Fibroblast of villous mesenchyme (primary cell): ENCODE measurements at regions not wholly inside any gene's neighbourhood (a gene's known extent, or its start where the extent isn't known, plus 50 kb on each side); places are given as distances from the start of the nearest gene placed in this dataset.

Experiments used
- DNase-seq: peaks from one replicate; pipeline ENCODE4 v3.0.0-alpha.2; 2010; ENCODE audit warnings: low read depth
- H3K4me3 ChIP-seq: 2 replicates; pipeline ENCODE4 v1.5.1; 2011; ENCODE audit warnings: low read depth, mild to moderate bottlenecking, low read length
- TF ChIP-seq, protein P1 (sequence below): IDR thresholded peaks from 2 replicates; pipeline ENCODE4 v1.5.1; 2012; ENCODE audit warnings: low read depth, mild to moderate bottlenecking, low read length; ENCODE audit not compliant: insufficient read depth

DNA sequence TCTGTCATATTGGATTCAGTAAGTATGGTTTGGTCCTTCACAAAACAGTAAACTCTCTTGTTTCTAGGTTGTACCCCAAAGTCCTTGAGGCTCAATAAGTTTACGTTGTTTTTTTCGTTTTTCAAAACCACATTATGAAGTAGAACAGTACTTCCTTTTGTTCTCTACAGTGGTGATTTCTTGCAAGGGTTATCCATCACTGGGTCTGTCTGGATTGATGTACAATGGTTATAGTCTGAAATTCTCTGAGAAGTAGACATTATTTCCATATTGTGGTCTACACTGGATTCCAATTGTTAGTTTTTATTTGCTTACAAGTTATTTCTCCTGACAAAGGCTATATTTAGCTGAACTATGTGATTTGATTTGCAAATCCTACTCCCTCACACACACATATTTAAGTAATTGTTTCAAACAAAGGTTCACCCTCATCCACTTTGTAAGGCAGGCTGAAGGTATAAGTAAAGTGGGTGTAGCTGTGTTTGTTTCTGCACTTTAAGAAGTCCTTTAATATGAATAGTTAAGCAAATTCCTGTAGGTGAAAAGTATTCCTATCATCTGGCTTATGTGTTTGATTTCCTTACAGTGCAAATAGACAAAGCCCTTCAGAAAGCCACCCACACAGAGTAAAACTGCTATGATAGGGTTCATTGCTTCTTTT is 64.2 kb upstream of the MME start:
- H3K4me3 ChIP-seq = no peak overlapping the region
- DNase-seq = no peak
- TF ChIP-seq, protein P1, sequence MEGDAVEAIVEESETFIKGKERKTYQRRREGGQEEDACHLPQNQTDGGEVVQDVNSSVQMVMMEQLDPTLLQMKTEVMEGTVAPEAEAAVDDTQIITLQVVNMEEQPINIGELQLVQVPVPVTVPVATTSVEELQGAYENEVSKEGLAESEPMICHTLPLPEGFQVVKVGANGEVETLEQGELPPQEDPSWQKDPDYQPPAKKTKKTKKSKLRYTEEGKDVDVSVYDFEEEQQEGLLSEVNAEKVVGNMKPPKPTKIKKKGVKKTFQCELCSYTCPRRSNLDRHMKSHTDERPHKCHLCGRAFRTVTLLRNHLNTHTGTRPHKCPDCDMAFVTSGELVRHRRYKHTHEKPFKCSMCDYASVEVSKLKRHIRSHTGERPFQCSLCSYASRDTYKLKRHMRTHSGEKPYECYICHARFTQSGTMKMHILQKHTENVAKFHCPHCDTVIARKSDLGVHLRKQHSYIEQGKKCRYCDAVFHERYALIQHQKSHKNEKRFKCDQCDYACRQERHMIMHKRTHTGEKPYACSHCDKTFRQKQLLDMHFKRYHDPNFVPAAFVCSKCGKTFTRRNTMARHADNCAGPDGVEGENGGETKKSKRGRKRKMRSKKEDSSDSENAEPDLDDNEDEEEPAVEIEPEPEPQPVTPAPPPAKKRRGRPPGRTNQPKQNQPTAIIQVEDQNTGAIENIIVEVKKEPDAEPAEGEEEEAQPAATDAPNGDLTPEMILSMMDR = no peak

DNA sequence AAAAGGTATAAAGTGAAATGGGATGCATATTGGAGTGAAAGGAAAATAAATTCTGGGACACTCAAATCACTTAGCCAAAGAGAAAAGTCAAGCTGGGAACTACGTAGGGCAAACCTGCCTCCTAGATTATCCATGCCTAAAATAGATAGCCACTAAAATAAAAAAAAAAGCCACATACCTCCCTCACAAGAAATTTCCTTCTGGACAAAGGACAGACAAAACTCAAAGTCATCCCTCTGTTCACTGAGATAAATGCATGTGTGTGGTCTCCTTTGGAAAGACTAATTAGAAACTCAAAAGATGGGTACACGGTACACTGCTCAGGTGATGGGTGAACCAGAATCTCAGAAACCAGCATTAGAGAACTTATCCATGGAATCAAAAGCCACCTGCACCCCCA is 65.2 kb upstream of the MME start:
- TF ChIP-seq, protein P1 = no peak
- H3K4me3 ChIP-seq = no peak overlapping the region
- no peak for DNase-seq

DNA sequence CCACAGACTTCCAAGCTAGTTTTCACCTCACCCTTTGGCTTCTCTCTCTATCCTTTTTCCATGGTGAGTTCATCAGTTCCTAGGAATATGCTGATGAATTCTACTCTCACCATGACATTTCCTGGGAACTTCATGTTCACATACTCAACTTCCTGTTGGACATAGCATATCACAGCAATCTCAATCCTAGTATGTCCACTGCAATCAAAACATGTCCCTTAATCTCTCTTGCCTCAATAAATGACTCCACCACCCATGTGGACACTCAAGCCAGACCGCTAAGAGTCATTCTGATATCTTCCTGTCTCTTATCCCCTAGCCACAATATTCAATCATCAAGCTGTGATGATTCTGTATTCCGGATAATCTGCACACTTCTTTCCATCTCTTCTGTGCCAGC is 66.7 kb upstream of the MME start:
- H3K4me3 ChIP-seq = no peak overlapping the region
- no peak for DNase-seq
- TF ChIP-seq, protein P1 = no peak

DNA sequence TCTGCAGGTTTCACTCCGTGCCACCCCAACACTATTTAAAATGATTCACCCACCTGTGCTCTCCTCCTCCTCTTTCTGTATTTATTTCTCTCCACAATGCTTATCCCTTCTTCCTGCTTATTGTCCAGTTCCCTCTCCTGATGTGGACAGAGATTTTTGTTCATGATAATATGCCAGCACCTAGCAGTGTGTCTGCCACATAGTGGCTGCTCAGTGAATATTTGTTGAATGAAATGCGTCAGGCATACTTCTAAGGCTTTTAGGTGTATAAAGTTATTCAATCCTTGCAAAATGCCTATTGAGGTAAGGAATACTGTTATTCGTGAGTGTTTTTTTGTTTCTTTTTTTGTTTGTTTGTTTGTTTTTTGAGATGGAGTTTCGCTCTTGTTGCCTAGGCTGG is 67.5 kb upstream of the MME start:
- DNase-seq = no peak
- TF ChIP-seq, protein P1 = no peak
- no peak overlapping the region for H3K4me3 ChIP-seq

DNA sequence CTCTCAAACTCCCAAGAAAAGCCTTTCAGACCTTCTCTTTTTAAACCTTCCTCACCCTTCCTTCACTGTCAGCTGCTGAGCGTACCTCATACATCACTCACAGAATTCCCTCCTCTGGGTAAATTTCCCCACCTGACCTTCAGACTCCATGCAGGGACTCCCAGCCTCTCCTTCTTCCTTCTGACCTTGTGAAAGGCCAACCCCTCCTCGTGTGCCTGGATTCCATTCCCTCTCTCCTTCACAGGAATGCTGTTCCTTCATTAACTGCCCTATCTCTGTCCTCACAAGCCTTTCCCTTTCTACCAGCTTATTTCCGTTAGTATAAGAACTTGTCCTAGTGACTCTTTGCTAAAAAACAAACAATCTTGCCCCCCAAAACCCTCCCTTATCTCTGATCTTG is 69.7 kb upstream of the MME start:
- DNase-seq = no peak
- H3K4me3 ChIP-seq = no peak overlapping the region
- TF ChIP-seq, protein P1 = no peak

DNA sequence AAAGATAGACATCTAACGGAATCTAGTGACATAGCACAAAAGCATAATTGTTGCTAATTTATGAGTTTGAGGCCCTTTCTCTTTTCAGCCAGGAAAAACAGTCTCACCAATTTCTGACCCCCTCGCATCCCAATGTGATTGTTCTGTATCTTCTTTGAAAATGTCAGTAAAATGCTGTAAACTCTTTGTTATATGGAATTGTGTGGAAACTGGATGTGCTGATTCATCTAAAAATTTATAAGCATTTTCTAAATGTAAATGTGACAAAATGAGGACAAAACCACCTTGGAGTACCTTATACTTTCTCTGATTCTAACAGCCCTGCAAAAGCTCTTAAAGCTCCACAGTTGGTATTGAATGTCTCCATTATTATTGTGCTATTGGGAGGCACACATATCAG is 70.9 kb upstream of the MME start:
- DNase-seq = no peak
- no peak overlapping the region for H3K4me3 ChIP-seq
- TF ChIP-seq, protein P1 = no peak

DNA sequence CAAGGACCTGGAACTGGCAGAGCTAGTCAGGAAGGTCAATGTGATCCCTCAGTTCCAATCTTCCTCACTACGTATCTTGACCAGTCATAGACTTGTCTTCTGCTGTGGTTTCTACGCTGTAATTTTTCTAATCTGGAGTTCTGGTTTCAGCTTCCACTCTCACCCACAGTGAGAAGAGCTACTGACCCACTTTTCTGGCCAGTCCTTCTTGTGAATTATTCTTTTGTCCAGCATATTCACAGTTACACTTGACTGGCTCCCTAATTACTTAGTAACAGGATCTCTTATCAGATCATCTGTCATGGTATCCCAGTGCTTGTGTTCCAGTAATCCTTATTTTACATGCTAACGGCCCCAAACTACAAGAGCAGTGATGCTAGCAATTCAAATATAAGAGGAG is 72.4 kb upstream of the MME start:
- no peak for DNase-seq
- TF ChIP-seq, protein P1 = no peak
- no peak overlapping the region for H3K4me3 ChIP-seq
